ENCODE measurements at regions not wholly inside any gene's neighbourhood (a gene's known extent, or its start where the extent isn't known, plus 50 kb on each side); places are given as distances from the start of the nearest gene placed in this dataset.
"Not testable (repeated sequence)": the region's sequence is repeated elsewhere in the genome, so short reads cannot be mapped to it uniquely, and the experiment has no call there.

DNA sequence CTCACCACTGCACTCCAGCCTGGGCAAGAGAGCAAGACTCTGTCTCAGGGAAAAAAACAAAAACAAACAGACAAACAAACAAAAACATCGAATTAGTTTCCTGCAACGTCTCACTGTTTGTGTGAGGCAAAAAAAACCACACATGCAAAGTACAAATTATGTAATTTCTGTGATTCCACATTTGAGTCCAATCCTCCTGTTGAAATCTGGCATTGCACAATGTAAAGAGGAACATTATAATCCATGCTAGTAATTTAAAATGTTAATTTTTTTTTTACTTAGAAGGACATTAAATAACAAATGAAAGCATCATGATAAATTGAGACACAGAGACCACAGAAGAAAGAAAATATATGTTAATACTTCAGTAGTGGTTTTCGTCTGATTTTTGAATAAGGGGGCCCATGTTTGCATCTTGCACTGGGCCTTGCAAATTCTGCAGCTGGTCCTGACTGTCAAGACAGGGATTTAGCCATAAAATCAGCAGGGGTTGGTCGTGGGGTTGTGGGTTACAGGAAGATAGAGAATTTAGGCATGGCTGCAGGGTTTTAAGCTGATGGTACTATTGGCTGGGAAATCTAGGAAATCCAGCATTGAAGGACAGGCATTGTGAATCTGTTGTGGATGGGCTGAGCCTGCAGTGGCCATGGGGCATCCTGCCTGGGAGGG, 102.6 kb upstream of the ALDH3B2 start:
- no peak overlapping the region for H2AFZ ChIP-seq (ENCODE audit: insufficient read depth, low read depth, low read length, poor library complexity, severe bottlenecking)
- H3K27ac ChIP-seq (ENCODE audit: low read depth in 1 of 2, low read length in 2 of 2) = peak overlapping the region; percentile 45 to 54
- no peaks in the 10 kb centered on the region for H3K36me3 ChIP-seq (replicated peaks in 1 of 2; ENCODE audit: control insufficient read depth in 1 of 2, insufficient read depth in 2 of 2, low read length in 2 of 2)
- H3K27ac Mint-ChIP-seq = peak overlapping the region; percentile 54 to 93 (median 85)
- H3K9me3 ChIP-seq (replicated peaks in 1 of 2; ENCODE audit: control insufficient read depth in 1 of 2, insufficient read depth in 1 of 2, low read length in 2 of 2) = peaks cover 0 to 2% of the 10 kb centered on the region in 2 donors
- no peaks in the 10 kb centered on the region for H3K79me2 ChIP-seq (ENCODE audit: insufficient read depth, low read length)
- H3K9me3 Mint-ChIP-seq = peaks cover 0 to 3% (median 0%) of the 10 kb centered on the region in 7 donors
- peak overlapping the region; percentile 40 for H3K9ac ChIP-seq (ENCODE audit: insufficient read depth, low read length, poor library complexity, severe bottlenecking)
- peaks cover 56% of the 10 kb centered on the region for H3K4me1 Mint-ChIP-seq
- H4K20me1 ChIP-seq (ENCODE audit: insufficient read depth, low read length) = no peaks in the 10 kb centered on the region
- intact Hi-C loops (cut with micrococcal nuclease) = no loop called here
- H3K27me3 Mint-ChIP-seq (ENCODE audit: low read depth in 3 of 3) = peaks cover 17 to 31% (median 29%) of the 10 kb centered on the region in 3 donors
- H3K27me3 ChIP-seq (ENCODE audit: control insufficient read depth in 2 of 2, insufficient read depth in 2 of 2, low read length in 2 of 2) = no peaks in the 10 kb centered on the region
- peaks cover 36% of the 10 kb centered on the region in 2 donors for H3K4me1 ChIP-seq (ENCODE audit: control insufficient read depth in 1 of 2, insufficient read depth in 2 of 2, low read length in 2 of 2)
- WGBS (ENCODE audit: insufficient coverage) = 26% methylated on average over 4 of the region's 4 CpGs
- DNase-seq = peak; percentile 27 to 54 (median 41)
- TF ChIP-seq CTCF (IDR thresholded peaks at IDR 0.05) = no peak
- H3K36me3 Mint-ChIP-seq = peaks cover 0 to 4% of the 10 kb centered on the region in 2 donors
- H3K4me3 ChIP-seq (replicated peaks in 1 of 3; ENCODE audit: low read depth in 2 of 3, low read length in 3 of 3) = peak overlapping the region in 1 of 3 experiments; percentile 23
- H3K4me2 ChIP-seq (replicated peaks; ENCODE audit: extremely low read depth, low read length, poor library complexity, severe bottlenecking) = peak overlapping the region; percentile 22
- peak overlapping the region in 1 of 2 donors; percentile 73 for H3K4me3 Mint-ChIP-seq

- peaks cover 22 to 24% of the 10 kb centered on the region in 2 donors for H3K4me1 ChIP-seq (ENCODE audit: control insufficient read depth in 1 of 2, insufficient read depth in 2 of 2, low read length in 2 of 2)
- H4K20me1 ChIP-seq (ENCODE audit: insufficient read depth, low read length); H3K27ac ChIP-seq (ENCODE audit: low read depth in 1 of 2, low read length in 2 of 2); H3K79me2 ChIP-seq (ENCODE audit: insufficient read depth, low read length); H3K27me3 ChIP-seq (ENCODE audit: control insufficient read depth in 2 of 2, insufficient read depth in 2 of 2, low read length in 2 of 2); H3K9ac ChIP-seq (ENCODE audit: insufficient read depth, low read length, poor library complexity, severe bottlenecking); H2AFZ ChIP-seq (ENCODE audit: insufficient read depth, low read depth, low read length, poor library complexity, severe bottlenecking); H3K27ac Mint-ChIP-seq; H3K36me3 Mint-ChIP-seq; H3K36me3 ChIP-seq (replicated peaks in 1 of 2; ENCODE audit: control insufficient read depth in 1 of 2, insufficient read depth in 2 of 2, low read length in 2 of 2); DNase-seq; H3K9me3 ChIP-seq (replicated peaks in 1 of 2; ENCODE audit: control insufficient read depth in 1 of 2, insufficient read depth in 1 of 2, low read length in 2 of 2); H3K4me3 ChIP-seq (replicated peaks in 1 of 3; ENCODE audit: low read depth in 2 of 3, low read length in 3 of 3); H3K9me3 Mint-ChIP-seq; intact Hi-C loops (cut with micrococcal nuclease); H3K4me2 ChIP-seq (replicated peaks; ENCODE audit: extremely low read depth, low read length, poor library complexity, severe bottlenecking): not testable (repeated sequence)
- Mint-ChIP-seq H3K4me1 (peaks cover 41% of the 10 kb centered on the region), H3K4me3 (peak overlapping the region in 1 of 2 donors; percentile 14), H3K27me3 (ENCODE audit: low read depth in 3 of 3) (peaks cover 19 to 35% (median 35%) of the 10 kb centered on the region in 3 donors)
- 40% methylated on average over 2 of the region's 8 CpGs for WGBS (ENCODE audit: insufficient coverage)
Measured at GRCh38 chr11:67774175-67774574, 99.8 kb upstream of the ALDH3B2 start.

DNA sequence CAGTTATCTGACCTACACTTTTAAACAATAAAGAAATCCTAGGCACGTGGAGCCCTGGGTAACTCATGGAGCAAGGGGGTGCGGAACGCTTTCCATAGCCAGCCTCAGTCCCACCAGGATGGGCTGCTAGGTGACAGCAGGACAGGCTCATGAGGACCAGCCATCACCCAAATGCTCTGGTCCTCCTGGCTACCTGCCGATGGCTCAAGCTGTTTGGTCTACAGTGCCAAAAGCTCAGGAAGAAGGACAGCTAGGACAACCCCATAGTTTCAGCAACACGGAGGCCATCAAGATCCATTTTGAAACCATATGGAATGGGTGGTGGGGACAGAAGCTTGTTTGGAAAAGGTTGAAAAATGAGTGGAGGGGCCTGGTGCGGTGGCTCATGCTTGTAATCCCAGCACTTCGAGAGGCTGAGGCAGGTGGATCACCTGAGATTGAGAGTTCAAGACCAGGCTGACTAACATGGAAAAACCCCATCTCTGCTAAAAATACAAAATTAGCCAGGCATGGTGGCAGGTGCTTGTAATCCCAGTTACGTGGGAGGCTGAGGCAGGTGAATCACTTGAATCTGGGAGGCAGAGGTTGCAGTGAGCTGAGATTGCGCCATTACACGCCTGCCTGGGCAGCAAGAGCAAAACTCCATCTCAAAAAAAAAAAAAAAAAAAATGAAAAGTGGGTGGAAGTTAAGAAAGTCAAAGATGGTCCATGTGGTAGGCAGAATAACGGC, 93.7 kb upstream of the ALDH3B2 start:
- H3K4me1 Mint-ChIP-seq; H3K27me3 ChIP-seq (ENCODE audit: control insufficient read depth in 2 of 2, insufficient read depth in 2 of 2, low read length in 2 of 2); H4K20me1 ChIP-seq (ENCODE audit: insufficient read depth, low read length); intact Hi-C loops (cut with micrococcal nuclease); H2AFZ ChIP-seq (ENCODE audit: insufficient read depth, low read depth, low read length, poor library complexity, severe bottlenecking); H3K36me3 ChIP-seq (replicated peaks in 1 of 2; ENCODE audit: control insufficient read depth in 1 of 2, insufficient read depth in 2 of 2, low read length in 2 of 2); H3K4me3 ChIP-seq (replicated peaks in 1 of 3; ENCODE audit: low read depth in 2 of 3, low read length in 3 of 3); H3K79me2 ChIP-seq (ENCODE audit: insufficient read depth, low read length); H3K9me3 ChIP-seq (replicated peaks in 1 of 2; ENCODE audit: control insufficient read depth in 1 of 2, insufficient read depth in 1 of 2, low read length in 2 of 2); H3K4me1 ChIP-seq (ENCODE audit: control insufficient read depth in 1 of 2, insufficient read depth in 2 of 2, low read length in 2 of 2); H3K9me3 Mint-ChIP-seq; H3K27ac Mint-ChIP-seq; H3K36me3 Mint-ChIP-seq; H3K4me2 ChIP-seq (replicated peaks; ENCODE audit: extremely low read depth, low read length, poor library complexity, severe bottlenecking); H3K4me3 Mint-ChIP-seq; DNase-seq; H3K27ac ChIP-seq (ENCODE audit: low read depth in 1 of 2, low read length in 2 of 2); H3K9ac ChIP-seq (ENCODE audit: insufficient read depth, low read length, poor library complexity, severe bottlenecking): not testable (repeated sequence)
- WGBS (ENCODE audit: insufficient coverage) = 96% methylated on average over 5 of the region's 11 CpGs
- peaks cover 12 to 24% (median 23%) of the 10 kb centered on the region in 3 donors for H3K27me3 Mint-ChIP-seq (ENCODE audit: low read depth in 3 of 3)

GRCh38 chr11:67761211-67761610, 86.8 kb upstream of the ALDH3B2 start:
- 67% methylated on average over 3 of the region's 7 CpGs for WGBS (ENCODE audit: insufficient coverage)
- H3K27me3 ChIP-seq (ENCODE audit: control insufficient read depth in 2 of 2, insufficient read depth in 2 of 2, low read length in 2 of 2); H4K20me1 ChIP-seq (ENCODE audit: insufficient read depth, low read length); H3K9me3 ChIP-seq (replicated peaks in 1 of 2; ENCODE audit: control insufficient read depth in 1 of 2, insufficient read depth in 1 of 2, low read length in 2 of 2); H3K4me3 ChIP-seq (replicated peaks in 1 of 3; ENCODE audit: low read depth in 2 of 3, low read length in 3 of 3); H3K9me3 Mint-ChIP-seq; H3K36me3 Mint-ChIP-seq; H3K4me3 Mint-ChIP-seq; H3K27ac ChIP-seq (ENCODE audit: low read depth in 1 of 2, low read length in 2 of 2); intact Hi-C loops (cut with micrococcal nuclease); H3K36me3 ChIP-seq (replicated peaks in 1 of 2; ENCODE audit: control insufficient read depth in 1 of 2, insufficient read depth in 2 of 2, low read length in 2 of 2); H3K9ac ChIP-seq (ENCODE audit: insufficient read depth, low read length, poor library complexity, severe bottlenecking); H3K27ac Mint-ChIP-seq; H3K4me1 ChIP-seq (ENCODE audit: control insufficient read depth in 1 of 2, insufficient read depth in 2 of 2, low read length in 2 of 2); H2AFZ ChIP-seq (ENCODE audit: insufficient read depth, low read depth, low read length, poor library complexity, severe bottlenecking); H3K4me2 ChIP-seq (replicated peaks; ENCODE audit: extremely low read depth, low read length, poor library complexity, severe bottlenecking); DNase-seq; H3K4me1 Mint-ChIP-seq; H3K79me2 ChIP-seq (ENCODE audit: insufficient read depth, low read length): not testable (repeated sequence)
- H3K27me3 Mint-ChIP-seq (ENCODE audit: low read depth in 3 of 3) = peaks cover 2 to 13% (median 7%) of the 10 kb centered on the region in 3 donors

All from CD14-positive monocyte (primary cell).